Right renal pelvis (tissue), 4 donors: ENCODE measurements at regions not wholly inside any gene's neighbourhood (a gene's known extent, or its start where the extent isn't known, plus 50 kb on each side); places are given as distances from the start of the nearest gene placed in this dataset.
"Not testable (repeated sequence)": the region's sequence is repeated elsewhere in the genome, so short reads cannot be mapped to it uniquely, and the experiment has no call there.

Experiments
- DNase-seq, 4 donors: peaks; one replicate each; pipeline ENCODE4 v3.0.0-alpha.2; 2013; ENCODE audit warnings: low read depth in 4 of 4, low spot score in 3 of 4, missing footprints in 1 of 4

- no peak for DNase-seq
Observed at GRCh38 chr7:20839196-20839735, 52.6 kb upstream of the SP8 start.

GRCh38 chr7:20839987-20840386 lies 53.3 kb upstream of the SP8 start:
- no peak for DNase-seq

- DNase-seq = no peak
Observed at GRCh38 chr7:20846791-20847190, 60.1 kb upstream of the SP8 start.

GRCh38 chr7:20858951-20859350 lies 72.3 kb upstream of the SP8 start:
- DNase-seq = no peak

GRCh38 chr7:20861468-20861867 lies 74.8 kb upstream of the SP8 start:
- no peak for DNase-seq

GRCh38 chr7:20862554-20862953 lies 75.9 kb upstream of the SP8 start:
- DNase-seq = peak in 1 of 4 donors; percentile 1

- DNase-seq = no peak
Observed at GRCh38 chr7:20864221-20864620, 77.5 kb upstream of the SP8 start.

- no peak for DNase-seq
Observed at GRCh38 chr7:20865684-20866083, 79.0 kb upstream of the SP8 start.

GRCh38 chr7:20870977-20871376 lies 84.3 kb upstream of the SP8 start:
- no peak for DNase-seq

- DNase-seq = peak in 3 of 4 donors; percentile 3 to 7 (median 5)
Observed at GRCh38 chr7:20892776-20893175, 106.1 kb upstream of the SP8 start.

GRCh38 chr7:20894806-20895205 lies 108.1 kb upstream of the SP8 start:
- no peak for DNase-seq

GRCh38 chr7:20895563-20895962 lies 108.9 kb upstream of the SP8 start:
- DNase-seq = no peak

GRCh38 chr7:20896996-20897395 lies 110.3 kb upstream of the SP8 start:
- no peak for DNase-seq

GRCh38 chr7:20906801-20907453 lies 120.2 kb upstream of the SP8 start:
- no peak for DNase-seq

GRCh38 chr7:20911081-20911480 lies 124.4 kb upstream of the SP8 start:
- DNase-seq = no peak

- no peak for DNase-seq
Observed at GRCh38 chr7:20913853-20914252, 127.2 kb upstream of the SP8 start.

- no peak for DNase-seq
Observed at GRCh38 chr7:20916311-20916710, 129.6 kb upstream of the SP8 start.

GRCh38 chr7:20917603-20918002 lies 130.9 kb upstream of the SP8 start:
- no peak for DNase-seq

- no peak for DNase-seq
Observed at GRCh38 chr7:20918156-20918555, 131.5 kb upstream of the SP8 start.

GRCh38 chr7:20927178-20927577 lies 140.5 kb upstream of the SP8 start:
- not testable (repeated sequence) for DNase-seq

- DNase-seq = no peak
Observed at GRCh38 chr7:20927976-20928375, 141.3 kb upstream of the SP8 start.

GRCh38 chr7:20929199-20929598 lies 142.5 kb upstream of the SP8 start:
- DNase-seq = no peak

- no peak for DNase-seq
Observed at GRCh38 chr7:20931739-20932138, 145.1 kb upstream of the SP8 start.
